ENCODE measurements at regions not wholly inside any gene's neighbourhood (a gene's known extent, or its start where the extent isn't known, plus 50 kb on each side); places are given as distances from the start of the nearest gene placed in this dataset.

DNA sequence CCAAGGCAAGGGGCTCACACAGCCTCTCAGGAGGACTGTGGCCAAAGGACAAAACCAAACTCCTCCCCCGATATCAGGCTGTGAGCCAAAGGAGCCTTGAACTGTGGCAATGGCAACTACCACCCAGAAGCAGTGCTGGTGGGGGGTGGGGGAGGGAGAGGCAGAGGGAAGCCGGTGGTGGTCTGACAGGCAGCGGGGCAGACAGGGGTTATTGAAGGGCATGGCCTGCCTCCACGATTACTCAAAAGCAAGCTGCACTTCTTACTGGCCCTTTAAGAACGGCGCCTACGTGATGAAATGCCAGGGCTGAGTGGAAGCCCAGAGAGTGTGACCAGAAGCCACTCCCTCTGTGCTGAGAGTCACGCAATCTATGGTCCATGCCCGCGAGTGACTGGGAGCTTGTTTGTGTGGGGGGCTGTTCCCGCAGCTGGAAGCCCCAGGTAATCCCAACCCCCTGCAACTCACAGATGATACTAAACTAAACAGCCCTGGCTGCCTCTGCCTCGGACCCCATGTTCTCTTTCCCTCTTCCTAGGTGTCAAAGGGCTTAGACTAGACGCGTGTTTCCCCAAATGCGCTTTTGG, 128.2 kb upstream of the CXCR4 start:
- TF ChIP-seq, protein P1, sequence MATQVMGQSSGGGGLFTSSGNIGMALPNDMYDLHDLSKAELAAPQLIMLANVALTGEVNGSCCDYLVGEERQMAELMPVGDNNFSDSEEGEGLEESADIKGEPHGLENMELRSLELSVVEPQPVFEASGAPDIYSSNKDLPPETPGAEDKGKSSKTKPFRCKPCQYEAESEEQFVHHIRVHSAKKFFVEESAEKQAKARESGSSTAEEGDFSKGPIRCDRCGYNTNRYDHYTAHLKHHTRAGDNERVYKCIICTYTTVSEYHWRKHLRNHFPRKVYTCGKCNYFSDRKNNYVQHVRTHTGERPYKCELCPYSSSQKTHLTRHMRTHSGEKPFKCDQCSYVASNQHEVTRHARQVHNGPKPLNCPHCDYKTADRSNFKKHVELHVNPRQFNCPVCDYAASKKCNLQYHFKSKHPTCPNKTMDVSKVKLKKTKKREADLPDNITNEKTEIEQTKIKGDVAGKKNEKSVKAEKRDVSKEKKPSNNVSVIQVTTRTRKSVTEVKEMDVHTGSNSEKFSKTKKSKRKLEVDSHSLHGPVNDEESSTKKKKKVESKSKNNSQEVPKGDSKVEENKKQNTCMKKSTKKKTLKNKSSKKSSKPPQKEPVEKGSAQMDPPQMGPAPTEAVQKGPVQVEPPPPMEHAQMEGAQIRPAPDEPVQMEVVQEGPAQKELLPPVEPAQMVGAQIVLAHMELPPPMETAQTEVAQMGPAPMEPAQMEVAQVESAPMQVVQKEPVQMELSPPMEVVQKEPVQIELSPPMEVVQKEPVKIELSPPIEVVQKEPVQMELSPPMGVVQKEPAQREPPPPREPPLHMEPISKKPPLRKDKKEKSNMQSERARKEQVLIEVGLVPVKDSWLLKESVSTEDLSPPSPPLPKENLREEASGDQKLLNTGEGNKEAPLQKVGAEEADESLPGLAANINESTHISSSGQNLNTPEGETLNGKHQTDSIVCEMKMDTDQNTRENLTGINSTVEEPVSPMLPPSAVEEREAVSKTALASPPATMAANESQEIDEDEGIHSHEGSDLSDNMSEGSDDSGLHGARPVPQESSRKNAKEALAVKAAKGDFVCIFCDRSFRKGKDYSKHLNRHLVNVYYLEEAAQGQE (IDR thresholded peaks at IDR 0.05; ENCODE audit: insufficient read depth in 1 of 2, low read depth in 2 of 2, low read length in 2 of 2), result no peak
- TF ChIP-seq FOXP2 (optimal IDR thresholded peaks at IDR 0.05; ENCODE audit: borderline replicate concordance, extremely low read depth, extremely low read length, insufficient read depth), result no peak
- no peak for TF ChIP-seq TAF1 (IDR thresholded peaks at IDR 0.05; ENCODE audit: borderline replicate concordance, insufficient read depth, low read length)
- TF ChIP-seq POLR2AphosphoS5 (IDR thresholded peaks at IDR 0.05; ENCODE audit: low read depth, low read length), result no peak
- no peak for TF ChIP-seq SIN3A (IDR thresholded peaks at IDR 0.05; ENCODE audit: borderline replicate concordance, insufficient read depth, low read length)

DNA sequence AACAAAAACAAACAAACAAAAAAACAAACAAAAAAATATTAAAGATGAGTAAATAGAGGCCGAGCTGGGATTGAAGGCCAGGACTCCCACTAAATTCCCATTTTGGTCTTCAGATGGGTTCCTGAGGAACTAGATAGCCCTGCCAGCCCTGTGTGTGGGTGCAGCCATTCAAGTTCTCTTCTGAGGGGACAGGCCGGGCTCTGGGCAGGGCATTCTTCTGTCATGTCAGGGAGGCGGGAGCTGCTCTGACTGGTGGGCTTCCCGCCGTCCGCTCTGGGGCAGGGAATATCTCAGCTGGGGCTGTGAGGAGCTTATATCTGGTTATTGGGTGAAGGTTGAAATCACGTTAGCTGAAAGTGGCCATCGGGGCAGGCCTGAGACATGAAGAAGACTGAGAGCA, 127.3 kb upstream of the CXCR4 start:
- TF ChIP-seq, protein P1 (IDR thresholded peaks at IDR 0.05; ENCODE audit: insufficient read depth in 1 of 2, low read depth in 2 of 2, low read length in 2 of 2), result no peak
- TF ChIP-seq TAF1 (IDR thresholded peaks at IDR 0.05; ENCODE audit: borderline replicate concordance, insufficient read depth, low read length), result no peak

DNA sequence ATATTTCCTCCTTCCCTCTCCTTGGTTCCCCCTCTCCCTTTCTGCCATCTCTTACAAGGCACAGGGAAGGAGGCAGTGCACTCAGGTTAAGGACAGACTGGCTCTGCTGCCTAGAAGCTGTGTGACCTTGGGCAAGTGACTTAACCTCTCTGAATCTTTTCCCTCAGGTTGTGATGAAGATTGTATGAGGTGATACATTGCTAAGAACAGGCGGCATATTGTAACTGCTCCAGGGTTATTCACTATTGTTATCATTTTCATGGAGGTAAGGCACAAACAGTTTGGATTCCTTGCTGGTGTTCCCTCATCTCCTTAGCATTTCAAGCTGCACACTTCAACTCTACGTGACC, 126.6 kb upstream of the CXCR4 start:
- TF ChIP-seq SIN3A (IDR thresholded peaks at IDR 0.05; ENCODE audit: borderline replicate concordance, insufficient read depth, low read length) (no peak), FOXP2 (optimal IDR thresholded peaks at IDR 0.05; ENCODE audit: borderline replicate concordance, extremely low read depth, extremely low read length, insufficient read depth) (no peak), TAF1 (IDR thresholded peaks at IDR 0.05; ENCODE audit: borderline replicate concordance, insufficient read depth, low read length) (no peak), POLR2AphosphoS5 (IDR thresholded peaks at IDR 0.05; ENCODE audit: low read depth, low read length) (no peak)
- TF ChIP-seq, protein P1 (IDR thresholded peaks at IDR 0.05; ENCODE audit: insufficient read depth in 1 of 2, low read depth in 2 of 2, low read length in 2 of 2), result no peak

DNA sequence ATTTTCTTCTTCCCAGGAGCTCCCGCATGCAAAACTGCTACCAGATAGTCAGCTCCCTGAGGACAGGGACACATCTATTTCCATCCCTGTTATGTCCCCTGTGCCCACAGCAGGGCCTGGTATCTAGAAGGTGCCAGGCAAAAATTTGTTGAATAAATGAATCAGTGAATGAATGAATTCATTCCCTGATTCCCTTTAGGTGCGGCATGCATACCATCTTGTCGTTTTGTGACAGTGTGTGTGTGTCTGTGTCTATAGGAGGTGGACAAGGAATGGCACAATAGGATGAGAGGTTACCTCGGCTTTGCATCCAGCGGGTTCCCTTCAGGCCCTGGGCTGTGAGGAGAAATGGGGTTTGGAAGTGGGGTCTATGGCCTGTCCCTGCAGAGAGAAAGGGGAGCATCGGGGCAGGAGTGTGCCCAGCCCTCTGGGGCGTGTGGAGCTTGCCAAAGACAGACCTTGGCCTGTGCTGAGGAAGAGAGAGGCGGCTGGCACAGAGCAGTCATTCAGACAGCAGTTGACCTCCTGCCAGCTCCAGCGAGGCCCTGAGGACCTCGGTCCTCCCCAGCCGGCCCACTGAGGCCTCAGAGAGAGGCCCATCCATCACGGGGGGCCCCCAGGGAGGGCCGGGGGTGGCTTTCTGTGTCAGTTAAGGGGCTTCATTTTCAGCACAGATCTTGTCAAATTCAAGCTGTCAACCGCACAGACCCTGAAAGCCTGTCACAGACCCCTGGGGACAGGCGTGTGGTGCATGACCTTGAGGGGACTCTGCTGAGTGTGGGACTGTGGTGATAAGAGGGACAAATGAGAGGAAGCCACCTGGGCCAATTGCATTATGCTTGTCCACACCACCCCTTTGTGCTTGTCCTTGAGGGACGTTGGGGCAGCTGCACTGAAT, 125.9 kb upstream of the CXCR4 start:
- TF ChIP-seq POLR2AphosphoS5 (IDR thresholded peaks at IDR 0.05; ENCODE audit: low read depth, low read length) (no peak), TAF1 (IDR thresholded peaks at IDR 0.05; ENCODE audit: borderline replicate concordance, insufficient read depth, low read length) (no peak), SIN3A (IDR thresholded peaks at IDR 0.05; ENCODE audit: borderline replicate concordance, insufficient read depth, low read length) (no peak), FOXP2 (optimal IDR thresholded peaks at IDR 0.05; ENCODE audit: borderline replicate concordance, extremely low read depth, extremely low read length, insufficient read depth) (no peak)

DNA sequence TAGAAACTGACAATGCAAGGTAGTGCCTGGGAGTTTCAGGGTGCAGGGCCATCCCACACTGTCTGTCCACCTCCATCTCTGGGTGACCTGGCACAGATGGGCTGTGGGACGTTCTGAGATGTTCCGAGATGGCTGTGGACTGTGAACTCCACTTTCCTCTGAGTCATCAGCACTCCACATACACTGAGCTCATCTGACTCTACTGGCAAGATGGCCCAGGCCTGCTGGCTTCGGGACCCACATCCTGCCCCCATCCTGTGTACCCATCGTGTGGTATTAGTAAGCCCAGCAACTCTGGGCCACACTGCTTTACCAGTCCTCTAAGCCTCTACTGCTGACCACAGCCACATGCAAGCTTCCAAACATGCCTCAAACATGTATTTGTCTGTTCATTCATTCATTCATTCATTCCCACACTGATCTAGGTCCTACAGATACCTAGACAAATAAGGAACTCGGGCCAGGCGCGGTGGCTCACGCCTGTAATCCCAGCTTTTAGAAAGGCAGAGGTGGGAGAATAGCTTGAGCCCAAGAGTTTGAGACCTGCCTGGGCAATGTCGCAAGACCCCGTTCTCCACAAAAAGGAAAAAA, 124.8 kb upstream of the CXCR4 start:
- TF ChIP-seq SIN3A (IDR thresholded peaks at IDR 0.05; ENCODE audit: borderline replicate concordance, insufficient read depth, low read length), result no peak
- TF ChIP-seq, protein P1 (IDR thresholded peaks at IDR 0.05; ENCODE audit: insufficient read depth in 1 of 2, low read depth in 2 of 2, low read length in 2 of 2), result no peak
- TF ChIP-seq TAF1 (IDR thresholded peaks at IDR 0.05; ENCODE audit: borderline replicate concordance, insufficient read depth, low read length), result no peak
- TF ChIP-seq POLR2AphosphoS5 (IDR thresholded peaks at IDR 0.05; ENCODE audit: low read depth, low read length), result no peak
- no peak for TF ChIP-seq FOXP2 (optimal IDR thresholded peaks at IDR 0.05; ENCODE audit: borderline replicate concordance, extremely low read depth, extremely low read length, insufficient read depth)
